ENCODE measurements at regions not wholly inside any gene's neighbourhood (a gene's known extent, or its start where the extent isn't known, plus 50 kb on each side); places are given as distances from the start of the nearest gene placed in this dataset.
"Not testable (repeated sequence)": the region's sequence is repeated elsewhere in the genome, so short reads cannot be mapped to it uniquely, and the experiment has no call there.

DNA sequence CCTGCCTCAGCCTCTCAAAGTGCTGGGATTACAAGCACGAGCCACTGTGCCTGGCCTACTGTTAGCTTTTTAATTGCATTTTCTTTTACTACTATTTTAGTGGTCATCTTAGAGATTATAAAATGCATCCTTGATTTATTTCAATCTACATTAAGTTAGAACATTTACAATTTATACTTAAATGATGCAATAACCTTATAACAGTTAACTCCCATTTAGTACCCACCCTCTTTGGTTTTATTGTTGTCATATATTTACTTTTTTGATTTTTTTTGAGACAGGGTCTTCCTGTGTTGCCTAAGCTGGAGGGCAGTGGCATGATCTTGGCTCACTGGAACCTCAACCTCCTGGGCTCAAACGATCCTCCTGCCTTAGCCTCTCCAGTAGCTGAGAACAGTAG is 77.3 kb downstream of the PPCDC start:
- DNase-seq = no peak

GRCh38 chr15:75104804-75105557 is 81.6 kb downstream of the PPCDC start:
- peak; percentile 90 to 94 for DNase-seq

GRCh38 chr15:75107516-75107907 is 84.1 kb downstream of the PPCDC start:
- peak; percentile 31 to 48 for DNase-seq

- DNase-seq = peak; percentile 97 to 99
Measured at GRCh38 chr15:75107908-75108838, 84.8 kb downstream of the PPCDC start.

DNA sequence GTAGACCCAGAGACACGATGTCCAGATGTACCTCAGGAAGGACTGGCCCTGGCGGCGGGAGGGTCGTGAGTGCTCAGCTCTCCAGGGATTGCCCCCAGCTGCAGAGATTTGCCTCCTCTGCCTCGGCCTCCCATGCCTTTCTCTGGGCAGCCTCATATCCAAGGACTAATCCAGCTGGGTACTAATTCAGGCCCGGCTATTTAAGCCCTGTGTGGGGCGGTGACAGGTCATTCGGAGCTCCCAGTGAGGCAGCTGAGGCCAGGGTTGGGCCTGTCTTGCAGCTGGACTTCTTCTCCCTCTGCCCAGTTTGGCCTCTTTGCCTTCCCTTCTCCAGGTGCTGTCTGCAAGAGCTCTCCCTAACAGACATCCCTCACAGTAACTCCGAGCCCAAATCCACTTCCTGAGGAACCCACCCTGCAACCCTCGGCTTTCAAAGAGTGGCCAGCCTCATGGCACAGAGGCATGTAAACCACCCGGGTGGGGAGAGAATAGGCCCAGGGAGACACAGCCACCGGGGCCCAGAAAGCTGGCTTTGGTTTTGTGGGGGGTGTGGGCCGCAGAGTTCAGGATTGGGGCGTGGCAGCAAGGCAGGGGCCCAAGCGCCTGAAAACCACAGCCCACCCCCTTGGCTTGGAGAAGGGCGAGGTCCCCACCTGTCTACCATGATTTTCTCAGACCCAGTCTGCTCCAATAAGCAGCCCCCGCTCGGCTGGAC is 85.8 kb downstream of the PPCDC start:
- no peak for DNase-seq

- DNase-seq = no peak
Measured at GRCh38 chr15:75109736-75110130, 86.3 kb downstream of the PPCDC start.

DNA sequence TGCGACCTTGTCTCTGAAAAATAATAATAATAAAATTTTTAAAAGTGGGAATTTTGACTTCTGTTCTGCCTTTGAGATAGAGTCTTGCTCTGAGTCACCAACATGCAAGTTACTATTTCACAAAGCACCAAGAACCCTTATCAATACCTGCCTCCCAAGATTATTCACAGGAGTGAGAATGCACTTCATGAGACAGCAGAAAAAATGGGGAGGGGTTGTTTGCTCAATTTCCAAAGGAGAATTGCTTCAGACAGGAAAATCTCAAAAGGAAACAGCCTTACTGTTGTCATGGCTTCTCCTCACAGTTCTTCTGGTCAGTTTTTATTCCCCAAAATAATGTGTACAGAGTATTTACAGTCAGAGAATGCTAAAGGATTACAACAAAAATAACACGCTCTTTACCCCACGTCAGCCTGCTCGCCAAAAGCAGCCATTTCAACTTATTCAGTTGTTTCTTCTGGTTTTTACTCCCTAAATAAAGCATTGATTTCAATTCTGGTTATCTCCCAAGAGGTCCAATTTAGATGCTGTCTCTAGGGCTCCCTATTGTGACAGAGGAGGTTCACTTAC is 89.0 kb downstream of the PPCDC start:
- DNase-seq = peak; percentile 91 to 92

- DNase-seq = peak; percentile 84 to 93
Measured at GRCh38 chr15:75112848-75113492, 88.7 kb upstream of the C15orf39 start.

GRCh38 chr15:75114327-75114726 is 87.4 kb upstream of the C15orf39 start:
- no peak for DNase-seq

- DNase-seq = no peak
Measured at GRCh38 chr15:75114796-75115195, 86.9 kb upstream of the C15orf39 start.

GRCh38 chr15:75115411-75115913 is 86.2 kb upstream of the C15orf39 start:
- DNase-seq = not testable (repeated sequence)

DNA sequence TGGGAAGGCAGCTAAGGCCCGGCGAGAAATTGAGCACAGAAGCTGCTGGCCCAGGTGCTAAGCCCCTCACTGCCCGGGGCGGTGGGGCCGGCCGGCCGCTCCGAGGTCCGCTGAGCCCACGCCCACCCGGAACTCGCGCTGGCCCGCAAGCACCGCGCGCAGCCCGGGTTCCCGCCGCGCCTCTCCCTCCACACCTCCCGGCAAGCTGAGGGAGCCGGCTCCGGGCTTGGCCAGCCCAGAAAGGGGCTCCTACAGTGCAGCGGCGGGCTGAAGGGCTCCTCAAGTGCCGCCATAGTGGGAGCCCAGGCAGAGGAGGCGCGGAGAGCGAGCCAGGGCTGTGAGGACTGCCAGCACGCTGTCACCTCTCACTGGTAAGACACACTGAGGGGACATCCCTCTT is 85.5 kb upstream of the C15orf39 start:
- DNase-seq = not testable (repeated sequence)

DNA sequence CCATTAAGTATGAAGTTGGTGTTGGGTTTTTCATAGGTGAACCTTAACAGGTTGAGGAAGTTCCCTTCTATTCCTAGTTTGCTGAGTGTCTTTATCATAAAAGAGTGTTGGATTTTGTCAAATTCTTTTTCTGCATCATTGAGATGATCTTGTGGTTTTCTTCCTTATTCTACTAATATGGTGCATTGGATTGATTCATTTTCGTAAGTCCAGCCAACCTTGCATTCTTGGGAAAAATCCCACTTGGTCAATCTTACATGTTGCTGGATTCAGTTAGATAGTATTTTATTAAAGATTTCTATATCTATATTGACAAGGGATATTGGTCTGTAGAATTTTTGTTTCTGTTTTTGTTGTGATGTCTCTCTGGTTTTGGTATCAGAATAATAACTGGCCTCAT is 83.7 kb upstream of the C15orf39 start:
- no peak for DNase-seq

- not testable (repeated sequence) for DNase-seq
Measured at GRCh38 chr15:75119312-75119711, 82.4 kb upstream of the C15orf39 start.

DNA sequence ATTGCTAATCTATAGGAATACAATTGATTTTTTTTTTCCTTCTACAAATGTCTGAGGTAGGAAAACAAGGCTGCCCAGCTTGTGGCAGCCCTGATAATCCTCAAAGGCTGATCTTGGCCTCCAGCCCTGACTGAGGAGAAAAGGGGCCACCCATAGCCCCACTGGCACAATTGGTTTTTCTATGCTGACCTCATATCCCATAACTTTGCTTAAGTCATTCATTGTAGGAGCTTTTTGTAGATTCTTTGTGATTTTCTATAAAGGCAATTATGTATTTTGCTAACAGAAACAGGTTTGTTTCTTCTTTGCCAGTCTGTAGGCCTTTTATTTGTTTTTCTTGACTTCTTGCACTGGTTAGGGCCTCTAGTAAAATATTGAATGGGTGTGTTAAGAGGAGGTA is 80.2 kb upstream of the C15orf39 start:
- no peak for DNase-seq

GRCh38 chr15:75123395-75123794 is 78.3 kb upstream of the C15orf39 start:
- no peak for DNase-seq

- not testable (repeated sequence) for DNase-seq
Measured at GRCh38 chr15:75124278-75124677, 77.4 kb upstream of the C15orf39 start.

DNA sequence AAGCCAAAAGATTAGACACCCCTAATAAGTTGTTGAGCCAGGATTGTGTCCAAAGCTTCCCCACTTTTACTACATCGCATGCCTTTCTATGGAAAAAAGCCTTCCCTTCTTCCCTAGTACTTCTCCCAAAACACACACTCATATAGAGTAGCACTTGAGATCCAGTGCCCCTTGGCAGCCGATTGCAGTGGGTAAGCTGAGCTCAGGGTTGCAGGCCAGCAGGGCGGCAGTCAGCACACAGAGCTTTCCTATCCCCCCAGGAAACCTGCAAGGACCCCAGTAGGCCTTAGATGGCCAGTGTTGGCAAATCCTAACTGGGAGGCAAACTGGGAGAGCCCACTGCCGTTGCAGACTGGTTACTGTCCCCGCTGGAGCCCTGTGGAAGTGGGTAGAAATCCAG is 75.7 kb upstream of the C15orf39 start:
- no peak for DNase-seq

- DNase-seq = no peak
Measured at GRCh38 chr15:75126864-75127580, 74.7 kb upstream of the C15orf39 start.

- DNase-seq = no peak
Measured at GRCh38 chr15:75129788-75130187, 71.9 kb upstream of the C15orf39 start.

- DNase-seq = peak; percentile 85 to 93
Measured at GRCh38 chr15:75131269-75131643, 70.4 kb upstream of the C15orf39 start.

DNA sequence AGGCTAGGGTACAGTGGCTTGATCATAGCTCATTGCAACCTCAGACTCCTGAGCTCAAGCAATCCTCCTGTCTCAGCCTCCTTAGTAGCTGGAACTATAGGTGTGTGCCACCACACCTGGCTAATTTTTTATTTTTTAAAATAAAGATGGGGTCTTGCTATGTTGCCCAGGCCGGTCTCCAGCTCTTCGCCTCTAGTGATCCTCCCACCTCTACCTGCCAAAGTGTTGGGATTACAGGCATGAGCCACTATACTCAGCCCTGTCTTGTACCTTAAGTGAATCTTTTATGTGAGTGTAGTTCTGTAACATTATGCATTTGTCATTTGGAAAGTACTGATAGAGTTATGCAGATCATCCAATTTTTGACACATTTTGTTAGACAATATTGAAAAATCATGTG is 66.9 kb upstream of the C15orf39 start:
- no peak for DNase-seq
